ENCODE measurements at regions not wholly inside any gene's neighbourhood (a gene's known extent, or its start where the extent isn't known, plus 50 kb on each side); places are given as distances from the start of the nearest gene placed in this dataset.

DNA sequence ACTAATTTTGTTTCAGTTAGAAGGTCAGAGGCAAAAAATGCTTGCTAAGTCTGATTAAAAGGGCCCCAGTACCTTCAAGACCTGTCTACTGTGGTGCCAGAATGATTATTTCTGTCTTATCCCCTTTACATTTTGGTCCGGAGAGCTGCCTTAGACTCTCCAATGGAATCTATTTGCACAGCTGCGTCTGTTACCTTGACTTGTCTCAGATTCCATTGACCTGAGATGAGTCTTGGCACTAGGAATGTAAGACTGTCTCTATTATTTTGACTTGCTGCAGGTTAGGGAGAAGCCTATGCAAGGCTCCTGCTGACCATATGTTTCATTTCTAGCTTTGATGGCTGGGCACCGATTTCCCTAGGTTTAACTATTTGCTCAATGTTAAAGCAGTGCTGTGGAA lies 457.6 kb downstream of the KCTD8 start:
- DNase-seq: no peak

DNA sequence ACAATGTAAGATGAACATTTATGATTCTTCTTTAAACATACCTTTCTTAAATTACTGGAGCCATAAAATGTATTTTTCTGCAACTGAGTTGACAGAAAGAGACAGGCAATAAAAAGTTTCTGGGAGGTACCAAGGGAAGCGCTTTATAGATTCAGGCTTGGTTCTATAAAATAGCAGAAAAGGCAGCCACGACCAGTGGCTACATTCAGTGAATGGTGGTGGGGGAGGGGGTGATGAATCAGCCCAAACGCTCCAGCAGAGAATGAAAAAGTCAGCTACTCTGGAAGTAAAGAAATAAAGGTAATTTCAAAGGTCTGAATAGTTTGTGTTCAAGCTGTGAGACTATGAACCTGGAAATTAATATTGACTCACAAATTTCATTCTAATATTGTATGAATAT lies 456.1 kb downstream of the KCTD8 start:
- no peak for DNase-seq

DNA sequence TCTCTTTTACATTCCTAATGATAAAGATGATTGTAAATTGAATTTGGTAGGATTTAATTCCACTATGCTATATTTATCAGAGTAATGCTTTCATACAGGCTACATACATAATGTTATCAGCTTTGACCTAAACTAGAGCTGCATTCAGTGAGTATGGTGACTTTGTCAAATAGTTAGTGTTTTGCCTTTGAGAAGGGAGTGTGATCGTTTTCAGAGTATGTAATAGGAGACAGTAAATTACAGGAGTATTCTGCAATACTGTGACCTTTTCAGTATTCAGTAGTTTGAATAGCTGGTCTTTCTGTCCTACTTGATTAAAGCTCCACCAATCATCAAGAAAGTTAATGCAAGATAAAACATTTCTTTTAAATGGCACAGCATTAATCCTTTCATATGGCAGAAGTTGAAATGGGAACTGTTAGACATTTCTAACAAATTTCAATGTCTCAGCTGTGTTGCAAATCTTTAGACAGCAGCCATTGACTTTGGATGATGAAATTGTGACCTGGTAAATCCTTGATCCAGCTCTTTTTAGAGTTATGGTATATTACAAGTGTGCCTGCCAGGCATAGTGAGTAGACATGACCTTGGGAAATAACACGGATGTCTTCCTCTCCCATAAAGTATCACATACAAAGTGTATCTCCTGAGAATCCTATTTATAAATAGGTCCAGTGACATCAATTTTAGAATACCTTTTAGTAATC lies 455.3 kb downstream of the KCTD8 start:
- DNase-seq: no peak

DNA sequence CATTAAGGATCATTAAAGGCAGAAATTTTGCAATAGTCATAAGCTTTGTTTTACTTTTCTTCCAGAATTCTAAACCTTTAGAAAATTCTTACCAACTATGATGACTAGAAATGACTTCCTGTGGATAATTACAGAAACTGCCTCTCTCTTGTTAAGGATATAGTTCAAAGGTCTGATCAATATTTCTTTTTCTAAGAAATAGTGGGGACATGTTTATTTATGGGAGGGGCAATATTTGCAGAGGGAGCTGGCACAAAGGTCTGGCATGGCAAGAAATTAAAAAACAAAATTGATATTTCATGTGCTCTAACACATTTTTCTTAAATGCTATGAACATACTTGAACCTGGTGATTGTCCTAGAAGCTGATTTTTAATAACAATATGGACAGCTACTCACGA lies 448.9 kb downstream of the KCTD8 start:
- DNase-seq: no peak

DNA sequence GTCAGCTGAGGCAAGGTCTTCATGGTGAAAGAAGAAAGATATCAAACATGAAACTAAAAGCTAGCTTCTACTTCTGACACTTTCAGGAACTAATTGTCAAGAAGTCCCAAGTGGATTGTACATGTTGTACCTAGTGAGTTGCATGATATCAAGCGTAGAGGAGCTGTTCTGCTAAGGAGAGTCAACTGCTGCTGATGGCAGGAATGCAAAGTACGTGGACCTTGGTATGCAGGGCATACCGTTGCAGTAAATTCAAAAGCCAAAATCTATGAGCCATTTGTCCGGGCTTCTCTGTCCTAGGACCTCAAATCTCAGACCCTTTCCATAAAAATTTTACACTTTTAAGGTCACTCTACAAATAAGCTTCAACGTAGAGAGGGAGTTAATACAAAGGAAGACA lies 446.2 kb downstream of the KCTD8 start:
- no peak for DNase-seq

DNA sequence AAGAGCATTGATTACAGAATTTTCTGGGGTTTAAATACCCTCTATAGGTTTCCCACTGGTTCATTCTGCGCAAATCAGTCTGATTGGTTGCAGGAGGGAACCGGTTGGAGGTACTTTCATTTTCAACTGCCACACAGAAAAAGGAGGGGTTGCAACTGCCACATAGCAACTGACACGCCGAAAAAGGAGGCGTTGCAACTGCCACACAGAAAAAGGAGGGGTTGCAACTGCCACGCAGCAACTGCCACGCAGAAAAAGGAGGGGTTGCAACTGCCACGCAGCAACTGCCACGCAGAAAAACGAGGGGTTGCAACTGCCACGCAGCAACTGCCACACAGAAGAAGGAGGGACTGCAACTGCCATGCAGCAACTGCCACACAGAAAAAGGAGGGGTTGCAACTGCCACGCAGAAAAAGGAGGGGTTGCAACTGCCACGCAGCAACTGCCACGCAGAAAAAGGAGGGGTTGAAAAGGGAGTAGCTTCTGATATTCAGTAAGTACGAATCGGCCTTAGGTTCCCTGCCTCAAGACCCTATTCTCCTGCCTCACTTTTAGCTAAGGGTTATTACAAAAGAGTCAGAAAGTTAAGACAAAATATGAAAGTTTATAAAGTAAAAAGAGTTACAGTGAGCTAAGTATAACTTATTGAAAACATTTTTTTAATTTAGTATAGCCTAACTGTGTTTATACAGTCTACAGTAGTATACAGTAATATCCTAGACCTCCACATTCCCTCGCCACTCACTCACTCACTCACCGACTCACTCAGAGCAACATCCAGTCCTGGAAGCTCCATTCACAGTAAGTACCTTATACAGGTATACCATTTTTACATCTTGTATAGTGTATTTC lies 431.8 kb downstream of the KCTD8 start:
- DNase-seq: no peak

DNA sequence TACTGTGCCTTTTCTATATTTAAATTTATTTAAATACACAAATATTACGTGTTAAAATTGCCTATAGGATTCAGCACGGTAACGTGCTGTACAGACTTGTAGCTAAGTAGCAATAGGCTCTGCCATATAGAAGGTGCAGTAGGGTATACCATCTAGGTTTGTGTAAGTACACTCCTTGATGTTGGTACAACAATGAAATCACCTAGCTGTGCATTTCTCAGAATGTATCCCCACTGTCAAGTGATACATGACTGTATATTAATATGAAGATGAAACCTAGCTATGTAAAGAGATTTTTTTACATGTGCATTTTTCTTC lies 431.2 kb downstream of the KCTD8 start:
- DNase-seq: no peak

DNA sequence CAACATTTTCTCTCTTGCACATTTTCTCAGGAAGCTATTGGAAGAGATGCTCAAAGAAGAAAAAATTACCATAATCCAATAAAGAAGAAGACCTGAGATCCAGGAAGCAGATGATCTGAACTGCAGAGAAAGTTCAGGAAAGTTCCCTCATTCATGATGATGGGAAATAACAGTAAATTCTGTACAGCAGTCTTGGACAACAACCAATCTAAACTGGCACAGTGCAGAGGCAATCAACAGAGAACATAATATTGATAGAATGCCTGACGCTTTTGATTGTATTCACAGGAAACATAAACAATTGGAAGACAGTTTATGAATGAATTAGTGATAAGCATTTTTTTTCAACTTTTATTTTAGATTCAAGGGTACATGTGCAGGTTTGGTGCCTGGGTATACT lies 428.9 kb downstream of the KCTD8 start:
- no peak for DNase-seq

DNA sequence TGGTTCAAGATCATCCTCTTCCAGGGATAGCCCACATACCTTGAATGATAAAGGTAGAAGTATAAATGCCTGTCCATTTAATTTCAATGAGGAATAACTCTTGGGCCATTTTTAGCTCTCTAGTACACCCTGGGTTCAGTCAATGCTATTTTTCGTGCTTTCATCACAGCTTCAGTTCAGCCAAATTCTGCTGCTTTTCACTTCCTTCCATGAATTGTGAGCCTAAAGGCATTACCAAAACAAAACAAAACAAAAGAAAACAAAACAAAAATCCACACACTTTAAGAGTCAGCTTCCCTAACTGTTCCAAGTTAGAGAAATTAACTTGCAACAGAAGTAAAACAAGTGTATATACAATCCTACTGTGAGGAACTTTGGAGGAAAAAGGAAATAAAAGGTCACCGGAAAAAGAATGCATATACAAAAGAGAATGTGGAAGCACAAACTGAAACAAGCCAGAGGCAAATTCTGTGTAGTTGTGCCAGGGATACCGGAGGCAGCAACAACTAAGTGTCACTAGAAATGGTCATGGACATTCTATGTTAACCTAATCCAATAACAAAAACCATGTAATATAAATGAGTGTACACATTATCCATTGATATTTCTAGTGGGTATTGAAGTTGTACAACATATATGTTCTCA lies 423.1 kb downstream of the KCTD8 start:
- DNase-seq: no peak

DNA sequence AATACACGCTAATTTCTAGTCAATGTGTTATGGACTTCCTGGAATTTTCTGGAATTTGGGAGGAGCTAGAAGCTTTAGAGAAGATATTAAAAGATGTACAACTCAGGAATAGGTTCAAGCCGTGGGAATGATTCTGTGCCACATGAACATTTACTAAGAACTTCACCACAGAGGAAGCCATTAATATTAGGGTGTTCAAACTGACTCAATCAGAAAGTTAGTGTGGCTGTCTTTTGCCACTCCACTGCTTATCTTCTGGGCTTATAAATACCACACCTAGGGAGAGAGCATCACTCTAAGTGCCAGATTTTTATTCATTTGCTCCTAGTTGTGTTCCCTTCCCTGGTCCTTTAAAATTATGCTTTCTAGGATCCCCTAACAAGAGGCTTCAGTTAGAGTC lies 409.8 kb downstream of the KCTD8 start:
- DNase-seq: no peak

DNA sequence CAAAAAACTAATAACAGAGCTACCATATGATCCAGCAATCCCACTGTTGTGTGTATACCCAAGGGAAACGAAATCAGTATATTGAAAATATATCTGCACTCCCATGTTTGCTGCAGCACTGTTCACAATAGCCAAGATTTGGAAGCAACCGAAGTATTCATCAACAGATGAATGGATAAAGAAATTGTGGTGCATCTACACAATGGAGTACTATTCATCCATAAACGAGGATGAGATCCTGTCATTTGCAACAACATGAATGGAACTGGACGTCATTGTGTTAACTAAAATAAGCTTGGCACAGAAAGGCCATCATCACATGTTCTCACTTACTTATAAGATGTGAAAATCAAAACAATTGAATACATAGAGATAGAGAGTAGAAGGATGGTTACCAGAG lies 402.1 kb downstream of the KCTD8 start:
- DNase-seq: no peak

DNA sequence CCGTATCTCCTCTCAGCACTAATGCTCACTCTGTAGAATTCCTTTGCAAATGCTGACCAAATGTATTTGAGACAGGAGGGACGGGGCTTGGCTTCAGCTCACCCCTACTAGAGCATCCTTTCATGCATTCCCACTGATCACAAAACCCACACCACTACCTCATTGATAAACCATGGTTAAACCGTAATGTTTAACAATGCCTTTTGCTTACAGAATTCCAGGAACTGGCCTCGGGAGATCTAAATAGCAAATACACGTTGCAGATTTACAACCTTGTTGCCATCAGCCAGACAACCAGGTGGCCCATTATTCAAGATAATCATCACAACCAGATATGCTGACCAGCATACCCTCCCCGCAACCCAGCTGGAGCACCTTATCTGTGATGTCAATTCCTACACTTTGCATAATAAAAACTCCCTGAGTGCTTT lies 391.9 kb downstream of the KCTD8 start:
- no peak for DNase-seq

DNA sequence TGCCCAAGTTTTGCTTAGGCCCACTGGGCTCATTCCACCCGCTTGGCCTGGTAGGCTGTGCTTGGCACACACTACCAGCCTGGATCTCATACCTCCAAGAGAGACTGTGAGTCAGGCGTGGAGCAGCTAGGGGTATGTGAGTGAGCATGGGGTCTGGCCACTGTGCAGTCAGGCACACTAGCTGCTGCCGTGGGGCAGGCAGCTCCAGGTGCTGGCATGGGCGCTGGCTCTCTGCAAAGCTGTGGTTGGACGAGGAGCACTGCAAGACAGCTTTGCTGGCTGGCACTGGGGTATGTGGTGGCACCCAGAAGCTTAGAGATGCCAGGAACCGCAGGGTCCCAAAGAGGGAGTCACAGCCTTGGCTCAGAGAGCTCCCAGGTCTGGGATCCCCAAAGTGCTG lies 377.8 kb downstream of the KCTD8 start:
- no peak for DNase-seq

DNA sequence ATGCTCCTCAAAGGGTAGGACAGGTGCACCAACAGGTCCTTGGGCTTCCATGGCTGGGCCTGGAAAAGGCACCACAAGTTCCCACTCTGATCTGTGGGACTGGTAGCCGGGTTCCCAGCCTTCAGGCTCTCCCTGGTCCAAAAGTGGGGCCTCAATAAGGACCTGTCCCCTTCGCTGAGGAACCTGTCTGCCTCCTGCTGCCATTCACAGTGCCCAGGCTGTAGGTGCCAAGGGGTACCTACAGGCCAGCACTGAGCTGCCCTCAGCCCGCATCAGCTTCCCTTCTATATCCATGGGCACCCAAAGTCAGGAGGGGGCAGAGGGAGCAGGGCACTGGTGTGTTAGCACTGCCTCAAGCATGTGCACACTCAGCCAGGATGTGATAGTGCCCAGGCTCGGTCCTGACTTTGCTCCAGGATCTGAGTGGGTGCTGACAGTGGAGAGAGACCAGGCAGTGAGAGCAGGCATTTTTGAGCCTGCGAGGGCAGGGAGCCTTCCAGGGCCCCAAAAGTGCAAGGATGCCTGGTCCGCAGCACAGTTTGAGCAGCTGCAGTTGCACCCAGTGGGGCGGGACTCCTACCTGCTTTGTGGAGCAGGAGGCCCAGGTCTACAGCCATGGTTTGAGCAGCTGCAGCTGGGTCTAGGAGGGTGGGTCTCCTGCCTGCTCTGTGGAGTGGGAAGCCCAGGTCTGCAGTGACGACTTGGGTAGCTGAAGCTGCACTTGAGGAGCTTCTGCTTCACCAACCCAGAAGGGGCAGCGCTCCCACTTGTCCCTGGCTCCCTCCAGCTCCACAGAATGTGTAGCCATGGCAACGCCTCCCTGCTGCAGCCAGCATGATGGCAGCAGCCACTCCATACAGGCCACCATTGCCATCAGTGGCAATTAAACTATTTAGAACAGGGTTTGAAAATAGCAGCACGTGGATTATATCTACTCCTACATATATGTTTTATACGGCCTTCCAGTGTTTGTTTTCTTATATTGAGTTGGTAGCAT lies 376.4 kb downstream of the KCTD8 start:
- no peak for DNase-seq

DNA sequence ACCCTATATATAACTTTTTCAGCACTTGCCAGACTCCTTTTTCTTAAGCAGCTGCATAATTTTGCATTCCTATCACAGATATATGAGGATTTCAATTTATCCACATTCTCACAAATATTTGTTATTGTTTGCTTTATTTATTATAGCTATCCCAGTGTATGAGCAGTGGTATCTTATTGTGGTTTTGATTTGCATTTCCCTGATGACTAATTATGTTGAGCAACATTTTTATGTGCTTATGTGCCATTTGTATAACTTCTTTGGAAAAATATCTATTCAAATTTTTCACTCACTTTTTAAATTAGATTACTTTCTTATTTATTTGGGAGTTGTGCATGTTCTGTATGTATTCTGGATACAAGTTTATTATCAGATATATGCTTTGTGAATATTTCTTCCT lies 361.9 kb downstream of the KCTD8 start:
- no peak for DNase-seq

DNA sequence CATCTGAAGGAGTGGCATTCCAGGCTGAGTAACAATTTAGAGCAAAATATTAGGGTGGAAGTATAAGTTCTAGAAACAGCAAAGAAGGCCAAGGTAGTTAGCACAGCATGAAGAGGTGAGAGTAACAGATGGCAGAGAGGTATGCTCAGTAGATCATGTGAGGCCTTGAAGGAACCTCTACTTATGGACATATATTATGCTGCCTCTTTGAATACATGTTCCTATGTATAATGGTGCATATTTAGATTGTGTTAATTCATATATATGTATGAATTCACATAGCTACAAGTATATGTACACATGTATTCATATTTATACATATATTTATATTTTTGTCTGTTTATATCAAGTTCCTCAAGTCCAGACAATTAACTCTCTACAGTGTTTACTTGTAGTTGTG lies 355.2 kb downstream of the KCTD8 start:
- no peak for DNase-seq

DNA sequence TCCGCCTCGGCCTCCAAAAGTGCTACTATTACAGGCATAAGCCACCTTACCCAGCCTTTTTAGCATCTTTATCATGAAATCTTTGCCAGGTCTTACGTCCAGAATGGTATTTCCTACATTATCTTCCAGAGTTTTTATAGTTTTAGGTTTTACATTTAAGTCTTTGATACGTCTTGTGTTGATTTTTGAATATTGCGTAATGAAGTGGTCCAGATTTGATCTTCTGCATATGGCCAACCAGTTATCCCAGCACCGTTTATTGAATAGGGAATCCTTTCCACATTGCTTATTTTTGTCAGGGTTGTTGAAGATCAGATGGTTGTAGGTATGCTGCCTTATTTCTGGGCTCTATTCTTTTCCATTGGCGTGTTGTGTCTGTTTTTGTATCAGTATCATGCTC lies 349.6 kb downstream of the KCTD8 start:
- DNase-seq: no peak

DNA sequence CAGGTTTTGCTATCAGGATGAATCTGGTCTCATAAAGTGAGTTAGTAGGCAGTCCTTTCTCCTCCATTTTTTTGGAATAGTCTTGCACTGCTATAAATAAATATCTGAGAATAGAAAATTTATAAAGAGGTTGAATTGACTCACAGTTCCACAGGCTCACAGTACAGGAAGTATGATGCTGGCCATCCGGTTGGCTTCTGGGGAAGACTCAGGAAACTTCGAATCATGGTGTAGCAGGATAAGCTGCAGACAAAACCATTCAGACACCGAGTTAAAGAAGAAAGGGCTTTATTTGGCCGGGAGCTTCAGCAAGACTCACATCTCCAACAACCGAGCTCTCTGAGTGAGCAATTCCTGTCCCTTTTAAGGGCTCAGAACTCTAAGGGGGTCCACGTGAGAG lies 348.2 kb downstream of the KCTD8 start:
- DNase-seq: no peak

DNA sequence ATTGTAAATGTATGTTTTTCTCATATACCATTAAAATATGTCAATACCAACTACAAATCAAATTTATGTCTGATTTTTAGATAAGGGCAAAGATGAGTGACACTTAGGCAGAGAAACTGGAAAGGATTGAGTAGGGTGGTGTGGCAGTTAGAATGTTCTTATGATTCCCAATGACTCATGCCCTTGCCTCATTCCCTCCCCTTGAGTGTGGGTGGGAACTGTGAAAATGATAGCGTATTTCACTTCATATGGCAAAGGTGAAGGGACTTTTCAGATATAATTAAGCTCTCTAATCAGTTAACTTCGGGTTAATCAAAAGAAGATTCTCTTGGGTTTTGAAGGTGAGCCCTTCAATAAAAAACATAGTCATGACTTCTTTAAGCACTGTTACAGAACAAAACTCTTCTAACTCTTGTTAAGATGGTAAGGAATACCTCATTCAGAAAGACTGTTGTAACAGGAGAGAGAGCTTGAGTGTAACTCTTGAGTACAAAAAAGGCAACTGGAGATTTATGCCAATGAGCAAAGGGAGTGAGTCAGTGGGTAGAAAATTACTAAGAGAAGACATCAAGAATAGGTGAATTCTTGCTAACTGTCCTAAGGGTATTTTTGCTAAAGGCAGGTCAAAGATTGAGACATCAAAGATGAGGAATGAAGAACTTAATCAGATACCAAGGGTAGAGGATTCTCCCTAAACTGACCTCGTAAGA lies 329.5 kb downstream of the KCTD8 start:
- no peak for DNase-seq

DNA sequence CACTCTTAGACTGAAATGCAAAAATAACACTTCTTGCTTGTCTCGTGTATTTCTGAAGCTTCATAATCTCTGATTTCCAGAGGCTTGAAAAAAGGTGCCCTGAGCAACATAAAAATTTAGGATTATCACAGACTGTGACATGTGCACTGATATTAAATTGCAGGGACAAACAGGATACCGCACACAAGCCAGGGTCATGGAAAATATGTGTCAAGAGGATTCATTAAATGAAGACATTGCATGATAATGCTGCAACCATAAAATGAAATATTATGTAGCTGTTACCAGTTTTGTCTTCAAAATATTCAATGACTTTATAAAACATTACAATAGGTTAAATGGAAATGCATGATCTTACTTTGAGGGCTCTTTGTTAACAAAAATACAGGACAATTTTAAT lies 328.0 kb downstream of the KCTD8 start:
- no peak for DNase-seq

DNA sequence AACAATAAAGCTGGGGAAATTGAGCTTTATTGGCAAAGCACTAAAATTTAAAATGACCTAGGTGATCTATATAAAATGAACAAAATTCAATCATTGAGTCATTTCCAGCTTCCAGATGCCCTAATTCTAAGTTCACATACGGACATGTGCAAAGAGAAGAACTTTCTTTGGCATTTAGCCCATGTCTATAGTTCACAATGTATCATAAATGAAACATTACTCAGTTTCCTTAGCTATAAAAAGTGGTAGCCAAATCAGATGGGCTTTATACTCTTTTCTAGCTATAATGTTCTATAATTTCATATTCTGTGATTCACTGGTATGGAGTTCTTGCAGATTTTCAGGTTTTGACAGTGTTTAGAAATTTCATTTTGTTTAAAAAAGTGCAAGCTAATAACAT lies 327.4 kb downstream of the KCTD8 start:
- DNase-seq: no peak
